Neural cell (in vitro differentiated cells): ENCODE measurements at regions not wholly inside any gene's neighbourhood (a gene's known extent, or its start where the extent isn't known, plus 50 kb on each side); places are given as distances from the start of the nearest gene placed in this dataset.

ENCODE experiments used
- EZH2 ChIP-seq: fragments of 200-600, 300-800 bp; shearing (Covaris generic), sonication (generic); IDR thresholded peaks from 2 replicates; pipeline ENCODE4 v1.6.1; 2014; ENCODE audit warnings: antibody characterized with exemption, low read length, borderline replicate concordance, mild to moderate bottlenecking; ENCODE audit not compliant: insufficient read depth, poor library complexity, severe bottlenecking
- RAD21 ChIP-seq: fragments of 450-650 bp; conservative IDR thresholded peaks from 2 replicates; pipeline ENCODE4 v1.6.1; 2014; ENCODE audit warnings: antibody characterized with exemption, mild to moderate bottlenecking, moderate library complexity
- SMC3 ChIP-seq: fragments of 450-650 bp; conservative IDR thresholded peaks from 2 replicates; pipeline ENCODE4 v1.6.1; 2014; ENCODE audit warnings: antibody characterized with exemption, mild to moderate bottlenecking, moderate library complexity; ENCODE audit not compliant: poor library complexity
- TF ChIP-seq, protein P1 (sequence below): IDR thresholded peaks from 2 replicates; pipeline ENCODE4 v1.6.1; 2012; ENCODE audit warnings: borderline replicate concordance
- TF ChIP-seq, protein P2 (sequence below): fragments of 450-650 bp; IDR thresholded peaks from 2 replicates; pipeline ENCODE4 v1.5.1; 2014; ENCODE audit warnings: antibody characterized with exemption, mild to moderate bottlenecking, moderate library complexity; ENCODE audit not compliant: poor library complexity, severe bottlenecking

DNA sequence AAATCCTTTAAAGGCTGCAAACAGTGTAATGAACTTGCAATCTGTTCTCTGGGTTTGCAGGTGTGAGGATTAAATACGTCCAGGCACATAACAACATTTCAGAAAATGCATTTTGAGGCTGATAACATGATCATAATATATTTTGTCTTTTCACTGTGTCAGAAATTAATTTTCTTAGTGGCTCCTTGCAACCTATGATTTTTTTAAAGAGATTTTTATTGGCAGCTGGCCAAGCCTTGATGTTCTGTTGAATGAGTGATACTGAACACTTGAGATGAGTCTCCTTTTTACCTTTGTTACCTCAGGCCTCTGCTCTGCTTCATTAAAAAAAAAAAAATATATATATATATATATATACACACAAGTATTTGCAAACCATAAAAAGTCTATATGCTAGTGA lies 68.2 kb upstream of the TENM3 start:
- TF ChIP-seq, protein P1, sequence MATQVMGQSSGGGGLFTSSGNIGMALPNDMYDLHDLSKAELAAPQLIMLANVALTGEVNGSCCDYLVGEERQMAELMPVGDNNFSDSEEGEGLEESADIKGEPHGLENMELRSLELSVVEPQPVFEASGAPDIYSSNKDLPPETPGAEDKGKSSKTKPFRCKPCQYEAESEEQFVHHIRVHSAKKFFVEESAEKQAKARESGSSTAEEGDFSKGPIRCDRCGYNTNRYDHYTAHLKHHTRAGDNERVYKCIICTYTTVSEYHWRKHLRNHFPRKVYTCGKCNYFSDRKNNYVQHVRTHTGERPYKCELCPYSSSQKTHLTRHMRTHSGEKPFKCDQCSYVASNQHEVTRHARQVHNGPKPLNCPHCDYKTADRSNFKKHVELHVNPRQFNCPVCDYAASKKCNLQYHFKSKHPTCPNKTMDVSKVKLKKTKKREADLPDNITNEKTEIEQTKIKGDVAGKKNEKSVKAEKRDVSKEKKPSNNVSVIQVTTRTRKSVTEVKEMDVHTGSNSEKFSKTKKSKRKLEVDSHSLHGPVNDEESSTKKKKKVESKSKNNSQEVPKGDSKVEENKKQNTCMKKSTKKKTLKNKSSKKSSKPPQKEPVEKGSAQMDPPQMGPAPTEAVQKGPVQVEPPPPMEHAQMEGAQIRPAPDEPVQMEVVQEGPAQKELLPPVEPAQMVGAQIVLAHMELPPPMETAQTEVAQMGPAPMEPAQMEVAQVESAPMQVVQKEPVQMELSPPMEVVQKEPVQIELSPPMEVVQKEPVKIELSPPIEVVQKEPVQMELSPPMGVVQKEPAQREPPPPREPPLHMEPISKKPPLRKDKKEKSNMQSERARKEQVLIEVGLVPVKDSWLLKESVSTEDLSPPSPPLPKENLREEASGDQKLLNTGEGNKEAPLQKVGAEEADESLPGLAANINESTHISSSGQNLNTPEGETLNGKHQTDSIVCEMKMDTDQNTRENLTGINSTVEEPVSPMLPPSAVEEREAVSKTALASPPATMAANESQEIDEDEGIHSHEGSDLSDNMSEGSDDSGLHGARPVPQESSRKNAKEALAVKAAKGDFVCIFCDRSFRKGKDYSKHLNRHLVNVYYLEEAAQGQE: no peak
- TF ChIP-seq RAD21 (no peak), SMC3 (no peak), EZH2 (no peak)
- TF ChIP-seq, protein P2, sequence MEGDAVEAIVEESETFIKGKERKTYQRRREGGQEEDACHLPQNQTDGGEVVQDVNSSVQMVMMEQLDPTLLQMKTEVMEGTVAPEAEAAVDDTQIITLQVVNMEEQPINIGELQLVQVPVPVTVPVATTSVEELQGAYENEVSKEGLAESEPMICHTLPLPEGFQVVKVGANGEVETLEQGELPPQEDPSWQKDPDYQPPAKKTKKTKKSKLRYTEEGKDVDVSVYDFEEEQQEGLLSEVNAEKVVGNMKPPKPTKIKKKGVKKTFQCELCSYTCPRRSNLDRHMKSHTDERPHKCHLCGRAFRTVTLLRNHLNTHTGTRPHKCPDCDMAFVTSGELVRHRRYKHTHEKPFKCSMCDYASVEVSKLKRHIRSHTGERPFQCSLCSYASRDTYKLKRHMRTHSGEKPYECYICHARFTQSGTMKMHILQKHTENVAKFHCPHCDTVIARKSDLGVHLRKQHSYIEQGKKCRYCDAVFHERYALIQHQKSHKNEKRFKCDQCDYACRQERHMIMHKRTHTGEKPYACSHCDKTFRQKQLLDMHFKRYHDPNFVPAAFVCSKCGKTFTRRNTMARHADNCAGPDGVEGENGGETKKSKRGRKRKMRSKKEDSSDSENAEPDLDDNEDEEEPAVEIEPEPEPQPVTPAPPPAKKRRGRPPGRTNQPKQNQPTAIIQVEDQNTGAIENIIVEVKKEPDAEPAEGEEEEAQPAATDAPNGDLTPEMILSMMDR: no peak
